ENCODE measurements at regions not wholly inside any gene's neighbourhood (a gene's known extent, or its start where the extent isn't known, plus 50 kb on each side); places are given as distances from the start of the nearest gene placed in this dataset.

GRCh38 chr11:127576210-127576609 lies 575.6 kb upstream of the KIRREL3 start:
- Histone ChIP-seq H3K36me3 (ENCODE audit: insufficient read depth, low read length) (no peaks in the 10 kb centered on the region), H3K9me3 (ENCODE audit: low read length) (no peaks in the 10 kb centered on the region), H2AFZ (ENCODE audit: low read length) (no peak overlapping the region), H4K20me1 (ENCODE audit: insufficient read depth, low read length) (no peaks in the 10 kb centered on the region), H3K9me2 (ENCODE audit: insufficient read depth, low read length) (no peaks in the 10 kb centered on the region), H3K79me2 (ENCODE audit: insufficient read depth, low read depth, low read length) (no peaks in the 10 kb centered on the region), H3K4me2 (ENCODE audit: low read length) (no peak overlapping the region), H3K4me3 (ENCODE audit: low read depth, low read length, poor library complexity, severe bottlenecking) (no peak overlapping the region), H3K4me1 (ENCODE audit: insufficient read depth, low read length, poor library complexity, severe bottlenecking) (no peaks in the 10 kb centered on the region), H3K27ac (ENCODE audit: low read depth, low read length, poor library complexity, severe bottlenecking) (no peak overlapping the region)
- TF ChIP-seq CTCF (conservative IDR thresholded peaks at IDR 0.05; ENCODE audit: low read length) (no peak), EZH2phosphoT487 (IDR thresholded peaks at IDR 0.05; ENCODE audit: borderline replicate concordance, low read depth, low read length) (no peak)
- POLR2A ChIA-PET: interaction anchor here (0.7 kb wide), 1 partner anchor 17 kb away, joined by 5 read pairs; no protein-coding TSS in a partner anchor
- CTCF ChIA-PET (ENCODE audit: unreplicated experiment): no interaction called here
- BruUV-seq (replicated peaks): no TSS peak
- no peak for DNase-seq (ENCODE audit: low spot score)
- intact Hi-C loops (cut with micrococcal nuclease; ENCODE audit: unreplicated experiment): no loop called here

GRCh38 chr11:127574478-127574877 lies 573.9 kb upstream of the KIRREL3 start:
- Histone ChIP-seq H3K79me2 (ENCODE audit: insufficient read depth, low read depth, low read length) (no peaks in the 10 kb centered on the region), H2AFZ (ENCODE audit: low read length) (no peak overlapping the region), H3K9me3 (ENCODE audit: low read length) (no peaks in the 10 kb centered on the region), H3K4me1 (ENCODE audit: insufficient read depth, low read length, poor library complexity, severe bottlenecking) (no peaks in the 10 kb centered on the region), H3K36me3 (ENCODE audit: insufficient read depth, low read length) (no peaks in the 10 kb centered on the region), H3K4me2 (ENCODE audit: low read length) (no peak overlapping the region), H4K20me1 (ENCODE audit: insufficient read depth, low read length) (no peaks in the 10 kb centered on the region), H3K4me3 (ENCODE audit: low read depth, low read length, poor library complexity, severe bottlenecking) (no peak overlapping the region), H3K27ac (ENCODE audit: low read depth, low read length, poor library complexity, severe bottlenecking) (no peak overlapping the region), H3K9me2 (ENCODE audit: insufficient read depth, low read length) (no peaks in the 10 kb centered on the region)
- no peak for DNase-seq (ENCODE audit: low spot score)
- POLR2A ChIA-PET: interaction anchor here (0.7 to 1.4 kb wide), 2 partner anchors 11 to 12 kb away, joined by 3 to 5 read pairs; no protein-coding TSS in a partner anchor
- intact Hi-C loops (cut with micrococcal nuclease; ENCODE audit: unreplicated experiment): no loop called here
- TF ChIP-seq CTCF (conservative IDR thresholded peaks at IDR 0.05; ENCODE audit: low read length): no peak
- no peak for TF ChIP-seq EZH2phosphoT487 (IDR thresholded peaks at IDR 0.05; ENCODE audit: borderline replicate concordance, low read depth, low read length)
- no TSS peak for BruUV-seq (replicated peaks)
- CTCF ChIA-PET (ENCODE audit: unreplicated experiment): no interaction called here

GRCh38 chr11:127568891-127569290 lies 568.3 kb upstream of the KIRREL3 start:
- POLR2A ChIA-PET: interaction anchor here (0.6 to 0.9 kb wide), 2 partner anchors 9 to 83 kb away, joined by 4 to 5 read pairs; no protein-coding TSS in a partner anchor
- intact Hi-C loops (cut with micrococcal nuclease; ENCODE audit: unreplicated experiment): no loop called here
- H3K9me2 ChIP-seq (ENCODE audit: insufficient read depth, low read length): no peaks in the 10 kb centered on the region
- TF ChIP-seq EZH2phosphoT487 (IDR thresholded peaks at IDR 0.05; ENCODE audit: borderline replicate concordance, low read depth, low read length) (no peak), CTCF (conservative IDR thresholded peaks at IDR 0.05; ENCODE audit: low read length) (no peak)
- H3K27ac ChIP-seq (ENCODE audit: low read depth, low read length, poor library complexity, severe bottlenecking): no peak overlapping the region
- H3K4me1 ChIP-seq (ENCODE audit: insufficient read depth, low read length, poor library complexity, severe bottlenecking): no peaks in the 10 kb centered on the region
- no peak overlapping the region for H2AFZ ChIP-seq (ENCODE audit: low read length)
- no TSS peak for BruUV-seq (replicated peaks)
- H3K79me2 ChIP-seq (ENCODE audit: insufficient read depth, low read depth, low read length): no peaks in the 10 kb centered on the region
- DNase-seq (ENCODE audit: low spot score): no peak
- no peak overlapping the region for H3K4me3 ChIP-seq (ENCODE audit: low read depth, low read length, poor library complexity, severe bottlenecking)
- no peaks in the 10 kb centered on the region for H4K20me1 ChIP-seq (ENCODE audit: insufficient read depth, low read length)
- CTCF ChIA-PET (ENCODE audit: unreplicated experiment): no interaction called here
- no peaks in the 10 kb centered on the region for H3K36me3 ChIP-seq (ENCODE audit: insufficient read depth, low read length)
- H3K9me3 ChIP-seq (ENCODE audit: low read length): no peaks in the 10 kb centered on the region
- H3K4me2 ChIP-seq (ENCODE audit: low read length): no peak overlapping the region
